ENCODE measurements at regions not wholly inside any gene's neighbourhood (a gene's known extent, or its start where the extent isn't known, plus 50 kb on each side); places are given as distances from the start of the nearest gene placed in this dataset.

DNA sequence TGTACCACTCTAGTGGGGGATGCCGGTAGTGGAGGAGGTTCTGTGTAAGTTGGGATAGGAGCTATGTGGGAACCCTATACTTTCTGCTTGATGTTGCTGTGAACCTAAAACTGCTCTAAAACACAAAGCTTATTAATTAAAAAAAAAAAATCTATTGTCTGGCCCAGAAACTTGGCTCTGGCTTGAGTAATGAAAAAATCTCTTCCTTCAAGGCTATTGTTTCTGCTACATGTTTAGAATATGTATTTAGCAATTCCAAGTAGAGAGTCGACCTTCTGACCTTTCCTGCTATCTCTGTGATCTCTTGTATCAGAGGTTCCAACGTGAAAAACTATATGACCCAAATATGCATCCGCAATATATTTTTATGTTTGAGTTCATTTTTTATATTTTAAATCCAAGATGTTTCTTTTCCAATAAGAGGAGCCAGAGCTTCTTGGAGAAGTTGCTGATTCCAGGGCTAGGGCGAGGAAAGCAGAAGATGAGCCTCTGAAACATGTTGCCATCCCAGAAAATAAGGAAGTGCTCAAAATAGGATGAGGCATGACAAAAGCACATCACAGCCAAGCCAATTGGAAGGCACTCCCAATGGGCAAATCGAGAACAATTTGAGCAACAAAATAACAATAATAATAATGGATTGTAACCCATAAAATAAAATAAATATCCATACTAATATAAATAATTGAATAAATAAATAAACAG, 184.6 kb upstream of the TMEM260 start:
- no peak for DNase-seq (ENCODE audit: low read depth)
- no peak overlapping the region for H3K4me3 ChIP-seq (ENCODE audit: low read depth, low read length)
- TF ChIP-seq, protein P1, sequence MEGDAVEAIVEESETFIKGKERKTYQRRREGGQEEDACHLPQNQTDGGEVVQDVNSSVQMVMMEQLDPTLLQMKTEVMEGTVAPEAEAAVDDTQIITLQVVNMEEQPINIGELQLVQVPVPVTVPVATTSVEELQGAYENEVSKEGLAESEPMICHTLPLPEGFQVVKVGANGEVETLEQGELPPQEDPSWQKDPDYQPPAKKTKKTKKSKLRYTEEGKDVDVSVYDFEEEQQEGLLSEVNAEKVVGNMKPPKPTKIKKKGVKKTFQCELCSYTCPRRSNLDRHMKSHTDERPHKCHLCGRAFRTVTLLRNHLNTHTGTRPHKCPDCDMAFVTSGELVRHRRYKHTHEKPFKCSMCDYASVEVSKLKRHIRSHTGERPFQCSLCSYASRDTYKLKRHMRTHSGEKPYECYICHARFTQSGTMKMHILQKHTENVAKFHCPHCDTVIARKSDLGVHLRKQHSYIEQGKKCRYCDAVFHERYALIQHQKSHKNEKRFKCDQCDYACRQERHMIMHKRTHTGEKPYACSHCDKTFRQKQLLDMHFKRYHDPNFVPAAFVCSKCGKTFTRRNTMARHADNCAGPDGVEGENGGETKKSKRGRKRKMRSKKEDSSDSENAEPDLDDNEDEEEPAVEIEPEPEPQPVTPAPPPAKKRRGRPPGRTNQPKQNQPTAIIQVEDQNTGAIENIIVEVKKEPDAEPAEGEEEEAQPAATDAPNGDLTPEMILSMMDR (conservative IDR thresholded peaks at IDR 0.05; ENCODE audit: low read depth, low read length), result no peak

DNA sequence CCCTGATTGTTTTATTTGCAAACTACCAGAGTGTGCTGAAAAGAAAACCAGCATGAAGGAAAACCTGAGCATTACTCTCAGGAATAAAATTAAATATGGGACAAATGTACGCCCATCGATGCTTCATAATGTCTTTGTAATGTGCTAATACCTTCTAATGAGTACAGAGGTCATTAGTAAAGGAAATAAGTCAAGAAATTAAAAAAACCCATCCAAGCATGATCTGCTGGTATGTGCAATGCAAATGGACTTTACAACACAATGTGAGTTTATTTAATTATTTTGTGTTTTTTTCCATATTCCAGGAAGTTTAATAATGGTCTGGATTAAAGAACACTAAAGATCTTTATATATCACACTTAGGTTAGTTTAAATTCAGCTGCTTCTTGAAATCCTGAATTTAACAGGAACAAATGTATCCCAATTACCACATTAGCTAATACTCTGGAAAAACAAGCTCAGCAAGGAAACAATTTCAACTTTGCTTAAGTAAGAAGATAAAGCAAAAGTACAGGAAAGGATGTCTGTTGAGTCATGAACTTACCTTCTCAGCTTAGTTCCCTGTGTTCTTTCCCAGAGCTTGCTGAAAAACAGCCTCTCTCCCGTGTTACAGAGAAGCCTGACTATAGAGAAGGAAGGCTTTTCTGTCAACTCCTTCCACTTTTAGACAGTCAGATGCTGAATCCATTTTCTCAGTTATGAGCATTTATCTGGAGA, 179.3 kb upstream of the TMEM260 start:
- no peak for DNase-seq (ENCODE audit: low read depth)
- TF ChIP-seq, protein P1 (conservative IDR thresholded peaks at IDR 0.05; ENCODE audit: low read depth, low read length), result no peak
- no peak overlapping the region for H3K4me3 ChIP-seq (ENCODE audit: low read depth, low read length)

DNA sequence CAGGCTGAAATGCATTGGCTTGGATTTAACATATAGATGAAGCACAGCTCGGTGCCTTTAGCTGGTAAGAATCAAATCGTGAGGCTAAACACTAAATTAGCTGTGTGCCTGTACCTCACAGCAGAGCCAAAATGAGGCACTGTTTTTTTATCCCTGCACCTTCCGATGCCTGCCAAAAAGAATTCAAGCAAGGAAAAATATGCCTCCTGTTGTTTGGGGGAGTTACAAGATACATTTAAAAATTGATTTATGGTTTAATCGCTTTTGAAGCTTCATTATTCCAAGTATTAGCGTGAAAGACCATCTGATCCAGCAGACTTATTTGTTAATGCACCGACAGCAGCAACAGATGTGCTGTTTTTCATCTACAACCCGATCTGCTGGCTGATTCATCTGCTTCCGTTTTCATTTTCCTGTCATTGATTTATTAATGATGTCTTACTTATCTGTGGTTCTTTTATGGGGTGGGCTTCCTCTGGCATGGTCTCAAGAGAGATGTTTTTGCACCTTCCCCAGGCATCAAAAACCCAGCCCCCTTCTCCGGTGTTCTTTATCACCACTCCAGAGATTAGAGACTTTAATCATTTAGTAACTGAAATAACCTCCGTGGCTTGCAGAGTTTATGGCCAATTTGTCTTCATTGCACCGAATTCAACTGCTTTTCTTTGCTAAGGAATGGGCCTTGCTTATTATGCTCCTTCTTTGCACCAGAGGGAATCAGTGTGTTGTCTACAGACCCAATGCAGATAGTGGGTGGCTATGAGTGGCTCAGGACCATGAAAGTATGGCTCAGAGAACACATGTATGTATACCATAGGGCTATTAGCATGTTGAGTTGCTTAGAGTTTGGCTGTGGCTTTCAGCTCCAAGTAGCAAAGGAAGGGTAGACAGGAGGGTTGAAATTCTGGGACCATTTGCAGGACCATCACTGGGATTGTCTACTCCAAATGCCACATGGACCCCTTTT, 166.8 kb upstream of the TMEM260 start:
- no peak overlapping the region for H3K4me3 ChIP-seq (ENCODE audit: low read depth, low read length)
- no peak for DNase-seq (ENCODE audit: low read depth)
- TF ChIP-seq, protein P1 (conservative IDR thresholded peaks at IDR 0.05; ENCODE audit: low read depth, low read length), result no peak

DNA sequence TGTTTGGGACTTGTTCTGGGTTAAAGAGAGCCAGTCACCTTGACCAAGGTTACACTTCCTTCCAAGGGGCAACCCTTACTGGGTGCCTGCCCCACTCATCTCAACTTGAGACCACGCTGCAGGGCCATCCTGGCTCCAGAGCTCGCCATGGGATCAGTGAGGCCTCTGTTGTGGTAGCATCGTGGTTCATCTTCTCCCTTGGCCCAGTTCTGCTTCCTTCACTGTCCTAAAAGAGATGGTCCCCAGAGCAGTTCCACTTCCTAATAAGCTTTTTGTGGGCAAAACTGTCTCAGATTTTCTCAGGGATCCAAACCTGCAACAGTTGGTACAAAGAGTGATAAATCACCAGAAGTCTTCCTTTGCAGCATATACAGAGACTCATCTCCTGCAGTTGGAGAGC, 165.9 kb upstream of the TMEM260 start:
- no peak overlapping the region for H3K4me3 ChIP-seq (ENCODE audit: low read depth, low read length)
- DNase-seq (ENCODE audit: low read depth), result no peak
- TF ChIP-seq, protein P1 (conservative IDR thresholded peaks at IDR 0.05; ENCODE audit: low read depth, low read length), result no peak

DNA sequence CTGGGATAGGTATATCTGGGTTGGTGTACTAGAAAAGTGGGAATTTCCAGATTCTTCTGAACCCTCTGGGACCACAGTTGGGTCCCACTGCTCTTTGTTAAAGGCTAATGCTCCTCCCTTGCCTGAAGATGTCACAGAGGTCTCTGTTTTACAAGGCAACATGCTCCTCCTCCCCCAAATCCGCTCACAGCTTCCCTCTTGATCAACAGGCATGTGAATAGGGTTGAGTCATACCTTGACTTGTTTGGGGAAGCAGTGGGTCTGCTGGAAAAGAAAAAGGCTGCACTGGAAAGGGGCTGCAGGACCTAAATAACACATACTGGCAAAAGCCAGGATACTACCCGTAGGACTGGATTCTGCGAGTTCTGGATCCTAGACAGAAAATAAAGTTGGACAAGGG, 165.4 kb upstream of the TMEM260 start:
- TF ChIP-seq, protein P1 (conservative IDR thresholded peaks at IDR 0.05; ENCODE audit: low read depth, low read length), result no peak
- no peak overlapping the region for H3K4me3 ChIP-seq (ENCODE audit: low read depth, low read length)
- no peak for DNase-seq (ENCODE audit: low read depth)

DNA sequence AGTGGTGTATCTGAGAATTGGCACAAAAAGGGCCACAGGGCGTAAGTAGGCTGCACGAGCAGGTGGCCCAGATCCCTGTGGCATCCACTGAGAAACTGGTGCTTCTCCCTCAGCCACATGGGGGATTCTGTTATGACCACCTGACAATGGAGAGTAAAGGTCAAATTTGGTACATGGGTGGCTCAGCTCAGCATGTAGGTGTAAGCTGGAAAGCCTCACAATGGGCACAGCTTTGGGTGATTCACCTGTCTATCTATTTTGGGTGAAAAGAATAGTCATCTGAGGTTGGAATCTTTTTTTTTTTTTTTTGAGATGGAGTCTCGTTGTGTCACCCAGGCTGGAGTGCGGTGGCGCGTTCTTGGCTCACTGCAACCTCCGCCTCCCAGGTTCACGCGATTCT, 163.4 kb upstream of the TMEM260 start:
- no peak for DNase-seq (ENCODE audit: low read depth)
- no peak overlapping the region for H3K4me3 ChIP-seq (ENCODE audit: low read depth, low read length)
- TF ChIP-seq, protein P1 (conservative IDR thresholded peaks at IDR 0.05; ENCODE audit: low read depth, low read length), result no peak
